B cell (primary cell): ENCODE measurements at regions not wholly inside any gene's neighbourhood (a gene's known extent, or its start where the extent isn't known, plus 50 kb on each side); places are given as distances from the start of the nearest gene placed in this dataset.

Experiments used
- ATAC-seq: fragments of 200-7000 bp; cut with Tn5 transposase; one replicate; pipeline ENCODE4 v1.10.0; 2021; ENCODE audit warnings: low read depth, mild to moderate bottlenecking, moderate number of reproducible peaks, moderate library complexity
- CTCF ChIA-PET: fragments of 350-600 bp; sonication (Branson Sonifier 250); formaldehyde crosslinking; loops from one replicate; lab custom pipeline; 2021; ENCODE audit warnings: antibody characterized with exemption, inconsistent platforms; lab: Charles Lee
- POLR2A ChIA-PET: fragments of 350-600 bp; sonication (Branson Sonifier 250); formaldehyde crosslinking; loops from one replicate; lab custom pipeline; 2021; ENCODE audit warnings: antibody characterized with exemption; lab: Charles Lee
- DNase-seq: peaks from one replicate; pipeline ENCODE4 v3.0.0; 2013
- H2AFZ ChIP-seq: 2 replicates; pipeline ENCODE4 v1.6.1; 2012; ENCODE audit warnings: mild to moderate bottlenecking, low read depth, low read length; ENCODE audit not compliant: insufficient read depth, poor library complexity, severe bottlenecking
- H3K27ac ChIP-seq, 2 donors: 1 replicate in 1 of 2; 2 replicates in 1 of 2; pipeline ENCODE4 v1.5.1; 2012 to 2013; ENCODE audit warnings: low read length in 2 of 2, mild to moderate bottlenecking in 2 of 2, moderate library complexity in 1 of 2
- H3K27me3 ChIP-seq, 4 experiments: fragments of 200-600 bp in 1 of 4; sonication (generic) in 1 of 4; replicated peaks in 1 of 4; 1 replicate in 2 of 4; 2 replicates in 2 of 4; pipeline versions ENCODE4 v1.6.1 to v1.7.0; 2013 to 2016; ENCODE audit warnings: low read length in 3 of 4, mild to moderate bottlenecking in 2 of 4, mixed read lengths in 1 of 4, moderate library complexity in 1 of 4; ENCODE audit not compliant: insufficient read depth in 4 of 4, control insufficient read depth in 3 of 4; ENCODE audit errors: control extremely low read depth in 1 of 4
- H3K36me3 ChIP-seq, 2 experiments: replicated peaks in 1 of 2; 1 replicate in 1 of 2; 2 replicates in 1 of 2; pipeline versions ENCODE4 v1.6.1 to v1.7.1; 2013; ENCODE audit warnings: low read length in 1 of 2; ENCODE audit not compliant: insufficient read depth in 2 of 2, control insufficient read depth in 1 of 2; ENCODE audit errors: control extremely low read depth in 1 of 2, extremely low read depth in 1 of 2
- H3K4me1 ChIP-seq, 2 donors: fragments of 200-600 bp in 1 of 2; sonication (generic) in 1 of 2; 1 replicate in 1 of 2; 2 replicates in 1 of 2; pipeline versions ENCODE4 v1.5.1 to v1.6.1; 2013 to 2017; ENCODE audit warnings: low read length in 2 of 2; ENCODE audit not compliant: control insufficient read depth in 2 of 2, insufficient read depth in 2 of 2
- H3K4me2 ChIP-seq: replicated peaks from 2 replicates; pipeline ENCODE3; 2012; ENCODE audit warnings: mild to moderate bottlenecking, low read depth, low read length; ENCODE audit not compliant: poor library complexity, severe bottlenecking
- H3K4me3 ChIP-seq, 5 experiments: fragments of 200-600 bp in 1 of 5; sonication (generic) in 1 of 5; 1 replicate in 3 of 5; 2 replicates in 2 of 5; pipeline versions ENCODE4 v1.5.1 to v1.7.0; 2011 to 2016; ENCODE audit warnings: low read length in 4 of 5, mild to moderate bottlenecking in 4 of 5, low read depth in 2 of 5, control low read depth in 1 of 5, moderate library complexity in 1 of 5; ENCODE audit not compliant: insufficient read depth in 1 of 5; ENCODE audit errors: control extremely low read depth in 1 of 5, extremely low read depth in 1 of 5
- H3K79me2 ChIP-seq: fragments of 200-600 bp; sonication (generic); one replicate; pipeline ENCODE4 v1.6.0; 2016; ENCODE audit warnings: low read length; ENCODE audit not compliant: control insufficient read depth, insufficient read depth
- H3K9ac ChIP-seq: fragments of 200-600 bp; sonication (generic); 2 replicates; pipeline ENCODE4 v1.6.1; 2017; ENCODE audit warnings: mild to moderate bottlenecking, low read length, moderate library complexity
- H3K9me3 ChIP-seq, 3 donors: one replicate each; pipeline versions ENCODE4 v1.6.1 to v1.7.1; 2013; ENCODE audit warnings: low read length in 2 of 3; ENCODE audit not compliant: control insufficient read depth in 2 of 3, insufficient read depth in 1 of 3; ENCODE audit errors: control extremely low read depth in 1 of 3
- H4K20me1 ChIP-seq: 2 replicates; pipeline ENCODE4 v1.6.0; 2012; ENCODE audit warnings: mild to moderate bottlenecking, low read length; ENCODE audit not compliant: insufficient read depth, control insufficient read depth, poor library complexity, severe bottlenecking
- H3K27ac Mint-ChIP-seq: one replicate; pipeline ENCODE4 v1.8.0; 2021; ENCODE audit warnings: mixed read lengths
- H3K27me3 Mint-ChIP-seq: one replicate; pipeline ENCODE4 v1.8.0; 2021; ENCODE audit warnings: mixed read lengths
- H3K4me1 Mint-ChIP-seq: one replicate; pipeline ENCODE4 v1.8.0; 2021; ENCODE audit warnings: mixed read lengths
- H3K4me3 Mint-ChIP-seq: one replicate; pipeline ENCODE4 v1.8.0; 2021; ENCODE audit warnings: mixed read lengths
- H3K9me3 Mint-ChIP-seq: one replicate; pipeline ENCODE4 v1.8.0; 2022; ENCODE audit warnings: mixed read lengths; ENCODE audit not compliant: insufficient read depth
- CTCF ChIP-seq: fragments of 200-600 bp; IDR thresholded peaks from one replicate; pipeline ENCODE4 v1.8.0; 2022; ENCODE audit warnings: antibody characterized with exemption, mild to moderate bottlenecking
- EZH2 ChIP-seq: IDR thresholded peaks from 2 replicates; pipeline ENCODE4 v1.6.1; 2012; ENCODE audit warnings: borderline replicate concordance, low read depth, mild to moderate bottlenecking, moderate library complexity, low read length; ENCODE audit not compliant: insufficient read depth, poor library complexity, severe bottlenecking
- WGBS: methylation state at CpG from one replicate; pipeline ENCODE4 v1.1.5; 2013; ENCODE audit warnings: missing lambda C conversion rate; ENCODE audit not compliant: insufficient coverage; 5-methylcytosine and 5-hydroxymethylcytosine counted together
- intact Hi-C: fragments of 100-400 bp; cut with micrococcal nuclease; formaldehyde crosslinking; loops from one replicate; pipeline ENCODE4 v1.10.0; 2022

- no peaks in the 10 kb centered on the region for H4K20me1 ChIP-seq
- no peaks in the 10 kb centered on the region for H3K36me3 ChIP-seq
- H3K9me3 ChIP-seq: no peaks in the 10 kb centered on the region
- CTCF ChIA-PET: interaction anchor here (1.0 to 1.8 kb wide), 2 partner anchors 10 to 380 kb away, joined by 3 to 9 read pairs; no protein-coding TSS in a partner anchor
- no peak overlapping the region for H3K27ac ChIP-seq
- ATAC-seq (no peak), DNase-seq (no peak)
- no peaks in the 10 kb centered on the region for H3K79me2 ChIP-seq
- POLR2A ChIA-PET: no interaction called here
- no peaks in the 10 kb centered on the region for H3K27me3 ChIP-seq
- H2AFZ ChIP-seq: no peak overlapping the region
- WGBS: no CpG with 5 or more reads among the region's 1 CpG
- TF ChIP-seq EZH2: no peak
- no peak for TF ChIP-seq CTCF
- Mint-ChIP-seq H3K27ac (no peak overlapping the region), H3K4me1 (no peaks in the 10 kb centered on the region), H3K4me3 (no peak overlapping the region), H3K9me3 (no peaks in the 10 kb centered on the region), H3K27me3 (peaks cover 16% of the 10 kb centered on the region)
- H3K4me1 ChIP-seq: no peaks in the 10 kb centered on the region
- H3K9ac ChIP-seq: no peak overlapping the region
- no peak overlapping the region for H3K4me3 ChIP-seq
- intact Hi-C loops: loop anchor here (10.0 kb wide), 1 partner anchor 238 kb away; no protein-coding TSS in a partner anchor
- no peak overlapping the region for H3K4me2 ChIP-seq
Measured at GRCh38 chr9:1707291-1707690, 307.9 kb upstream of the SMARCA2 start.

- TF ChIP-seq CTCF: no peak
- no peak for TF ChIP-seq EZH2
- ChIA-PET CTCF (interaction anchor here (0.9 to 1.8 kb wide), 3 partner anchors 251 to 381 kb away, joined by 3 to 9 read pairs (median 3); no protein-coding TSS in a partner anchor), POLR2A (no interaction called here)
- ATAC-seq: no peak
- Histone ChIP-seq H2AFZ (no peak overlapping the region), H3K36me3 (no peaks in the 10 kb centered on the region), H4K20me1 (no peaks in the 10 kb centered on the region), H3K27ac (no peak overlapping the region), H3K4me3 (no peak overlapping the region), H3K9ac (no peak overlapping the region), H3K4me1 (no peaks in the 10 kb centered on the region), H3K27me3 (no peaks in the 10 kb centered on the region), H3K4me2 (no peak overlapping the region), H3K79me2 (no peaks in the 10 kb centered on the region), H3K9me3 (no peaks in the 10 kb centered on the region)
- H3K27ac Mint-ChIP-seq: no peak overlapping the region
- WGBS: 86% methylated on average over 1 of the region's 1 CpG
- intact Hi-C loops: loop anchor here (10.0 kb wide), 1 partner anchor 237 kb away; no protein-coding TSS in a partner anchor
- DNase-seq: no peak
- H3K27me3 Mint-ChIP-seq: peaks cover 13% of the 10 kb centered on the region
- H3K4me3 Mint-ChIP-seq: no peak overlapping the region
- H3K4me1 Mint-ChIP-seq: no peaks in the 10 kb centered on the region
- no peaks in the 10 kb centered on the region for H3K9me3 Mint-ChIP-seq
Measured at GRCh38 chr9:1708219-1708618, 306.9 kb upstream of the SMARCA2 start.
